ENCODE measurements at regions not wholly inside any gene's neighbourhood (a gene's known extent, or its start where the extent isn't known, plus 50 kb on each side); places are given as distances from the start of the nearest gene placed in this dataset.

GRCh38 chr4:182113779-182114178 is 129.4 kb upstream of the TENM3 start:
- TF ChIP-seq POLR2A (IDR thresholded peaks at IDR 0.05; ENCODE audit: low read depth, low read length): no peak
- peak; percentile 88 for TF ChIP-seq CEBPB (IDR thresholded peaks at IDR 0.05; ENCODE audit: low read depth, low read length)
- TF ChIP-seq CTCF (conservative IDR thresholded peaks at IDR 0.05; ENCODE audit: low read depth, low read length): no peak
- no peak for TF ChIP-seq MXI1 (IDR thresholded peaks at IDR 0.05; ENCODE audit: borderline replicate concordance, low read depth, low read length)
- TF ChIP-seq SMC3 (IDR thresholded peaks at IDR 0.05; ENCODE audit: low read depth, low read length): no peak
- TF ChIP-seq RAD21 (IDR thresholded peaks at IDR 0.05; ENCODE audit: low read length): no peak
- TF ChIP-seq MAZ (IDR thresholded peaks at IDR 0.05; ENCODE audit: borderline replicate concordance, low read depth, low read length): no peak
- no peak for TF ChIP-seq BHLHE40 (IDR thresholded peaks at IDR 0.05; ENCODE audit: low read depth, low read length)
- TF ChIP-seq MAFK (IDR thresholded peaks at IDR 0.05; ENCODE audit: low read depth, low read length): no peak
- TF ChIP-seq RFX5 (IDR thresholded peaks at IDR 0.05; ENCODE audit: low read depth, low read length): no peak
- no peak for TF ChIP-seq FOS (IDR thresholded peaks at IDR 0.05; ENCODE audit: low read depth, low read length)

Data from IMR-90 (cell line).